Thymus (tissue), 11 donors: ENCODE measurements at regions not wholly inside any gene's neighbourhood (a gene's known extent, or its start where the extent isn't known, plus 50 kb on each side); places are given as distances from the start of the nearest gene placed in this dataset.

Source experiments
- DNase-seq, 9 donors: peaks; one replicate each; pipeline ENCODE4 v3.0.0-alpha.2; 2013; ENCODE audit warnings: low spot score in 9 of 9, low read depth in 6 of 9, missing footprints in 1 of 9
- H3K27ac ChIP-seq, 2 donors: one replicate each; pipeline ENCODE4 v1.5.1; 2013; ENCODE audit warnings: control low read depth in 1 of 2, low read depth in 1 of 2, low read length in 1 of 2, mild to moderate bottlenecking in 1 of 2, moderate library complexity in 1 of 2
- H3K27me3 ChIP-seq, 2 donors: one replicate each; pipeline ENCODE4 v1.5.1; 2013; ENCODE audit warnings: low read length in 1 of 2; ENCODE audit not compliant: control insufficient read depth in 2 of 2, insufficient read depth in 1 of 2
- H3K36me3 ChIP-seq, 2 donors: one replicate each; pipeline ENCODE4 v1.5.1; 2013; ENCODE audit warnings: low read length in 1 of 2, mild to moderate bottlenecking in 1 of 2, moderate library complexity in 1 of 2; ENCODE audit not compliant: control insufficient read depth in 2 of 2, insufficient read depth in 2 of 2
- H3K4me1 ChIP-seq, 2 donors: one replicate each; pipeline ENCODE4 v1.5.1; 2013; ENCODE audit warnings: low read length in 2 of 2; ENCODE audit not compliant: control insufficient read depth in 2 of 2, insufficient read depth in 2 of 2
- H3K4me3 ChIP-seq, 2 donors: one replicate each; pipeline ENCODE4 v1.5.1; 2013; ENCODE audit warnings: low read length in 2 of 2, control low read depth in 1 of 2, mild to moderate bottlenecking in 1 of 2
- H3K9me3 ChIP-seq, 2 donors: one replicate each; pipeline ENCODE4 v1.5.1; 2013; ENCODE audit warnings: low read length in 1 of 2, mild to moderate bottlenecking in 1 of 2; ENCODE audit not compliant: control insufficient read depth in 2 of 2, insufficient read depth in 1 of 2
- WGBS: extraction: QIAGEN DNeasy Blood & Tissue Kit; methylation state at CpG from one replicate; pipeline ENCODE4 v1.1.7; 2013; 5-methylcytosine and 5-hydroxymethylcytosine counted together
- donor health status: healthy.

DNA sequence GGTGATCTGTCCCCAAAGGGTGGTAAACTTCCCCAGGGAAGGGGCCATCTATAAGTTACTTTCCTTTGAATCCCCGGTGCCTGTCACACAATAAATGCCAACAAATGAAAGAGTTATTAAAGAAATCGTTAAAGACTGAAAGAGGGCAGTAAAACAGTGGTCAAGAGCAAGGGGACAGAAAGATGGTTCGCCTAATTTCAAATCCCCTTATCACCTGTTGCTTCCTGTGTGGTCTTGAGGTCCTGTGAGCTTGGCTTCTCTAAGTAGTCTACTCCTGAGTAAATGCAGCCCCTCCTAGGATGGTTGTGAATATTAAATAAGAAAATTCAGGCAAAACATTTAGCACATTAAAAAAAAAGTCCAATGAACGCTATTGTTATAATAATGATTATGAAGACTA is 225.7 kb upstream of the ADAMTS9 start:
- no peak overlapping the region for H3K4me3 ChIP-seq

GRCh38 chr3:64911138-64911537 is 223.3 kb upstream of the ADAMTS9 start:
- Histone ChIP-seq H3K9me3 (no peaks in the 10 kb centered on the region), H3K27ac (no peak overlapping the region), H3K27me3 (no peaks in the 10 kb centered on the region), H3K4me3 (no peak overlapping the region), H3K36me3 (no peaks in the 10 kb centered on the region), H3K4me1 (no peaks in the 10 kb centered on the region)
- DNase-seq, result no peak
- WGBS, result 80% methylated on average over 2 of the region's 2 CpGs

More for the DNA sequence above, 225.7 kb upstream of the ADAMTS9 start:
- Histone ChIP-seq H3K9me3 (no peaks in the 10 kb centered on the region), H3K27me3 (no peaks in the 10 kb centered on the region), H3K36me3 (no peaks in the 10 kb centered on the region), H3K4me1 (no peaks in the 10 kb centered on the region), H3K27ac (no peak overlapping the region)
- 85% methylated on average over 4 of the region's 4 CpGs for WGBS
- DNase-seq, result no peak

DNA sequence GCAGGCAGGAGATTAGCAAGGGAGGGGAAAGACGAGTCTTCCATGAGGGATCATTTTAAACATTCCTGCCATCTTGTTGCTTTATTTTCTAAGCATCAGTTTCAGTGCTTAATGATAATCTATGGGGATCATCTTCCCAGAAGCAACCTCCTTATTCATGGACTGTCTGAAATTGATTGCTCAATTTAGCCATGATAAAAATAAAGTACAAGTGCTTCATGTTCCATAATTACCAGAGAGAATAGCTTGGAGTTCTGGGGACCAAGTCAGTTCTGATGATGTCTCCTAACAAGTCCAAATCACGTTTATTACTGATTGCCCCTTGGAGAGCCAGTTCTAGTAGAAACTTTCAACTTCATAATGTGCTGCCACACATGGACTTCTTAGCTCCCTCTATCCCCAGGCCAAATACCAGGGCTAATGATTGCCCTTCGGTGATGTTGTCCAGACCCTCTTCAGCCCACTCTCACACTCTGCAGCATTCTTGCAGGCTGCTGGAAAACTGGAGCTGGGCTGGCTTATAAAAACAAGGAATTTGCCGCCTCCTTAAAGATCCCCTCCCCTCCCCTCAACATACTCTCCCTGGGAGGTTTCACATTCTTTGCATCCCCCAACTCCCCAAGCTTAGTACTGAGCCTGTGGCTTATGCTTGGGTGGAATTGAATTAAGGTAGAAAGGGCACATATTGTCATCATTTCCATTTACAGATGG is 222.1 kb upstream of the ADAMTS9 start:
- H3K36me3 ChIP-seq, result no peaks in the 10 kb centered on the region
- H3K4me3 ChIP-seq, result no peak overlapping the region
- H3K27ac ChIP-seq, result no peak overlapping the region
- WGBS, result 89% methylated on average over 4 of the region's 4 CpGs
- no peak for DNase-seq
- H3K4me1 ChIP-seq, result no peaks in the 10 kb centered on the region
- no peaks in the 10 kb centered on the region for H3K27me3 ChIP-seq
- no peaks in the 10 kb centered on the region for H3K9me3 ChIP-seq

DNA sequence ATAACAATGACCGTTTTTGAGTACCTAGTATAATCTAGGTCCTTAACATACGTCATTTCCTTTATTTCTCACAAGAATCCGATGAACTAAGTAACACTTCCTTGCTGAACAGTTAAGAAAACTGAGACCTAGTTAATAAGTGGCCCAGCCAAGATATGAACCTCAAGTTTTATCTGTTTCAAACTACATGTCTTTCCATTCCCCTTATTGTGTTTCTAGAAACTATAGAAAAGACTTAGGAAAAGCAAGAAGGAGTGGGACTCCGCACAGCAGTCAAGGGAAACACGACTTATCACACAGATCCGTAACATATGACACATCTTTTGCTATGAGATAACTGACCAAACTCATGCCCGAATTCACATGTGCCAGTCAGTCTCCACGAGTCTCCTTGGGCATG is 221.2 kb upstream of the ADAMTS9 start:
- no peak overlapping the region for H3K27ac ChIP-seq
- H3K27me3 ChIP-seq, result no peaks in the 10 kb centered on the region
- H3K4me3 ChIP-seq, result no peak overlapping the region
- no peak for DNase-seq
- no peaks in the 10 kb centered on the region for H3K4me1 ChIP-seq
- 94% methylated on average over 8 of the region's 8 CpGs for WGBS
- H3K36me3 ChIP-seq, result no peaks in the 10 kb centered on the region
- H3K9me3 ChIP-seq, result no peaks in the 10 kb centered on the region

- Histone ChIP-seq H3K27ac (no peak overlapping the region), H3K9me3 (no peaks in the 10 kb centered on the region), H3K27me3 (no peaks in the 10 kb centered on the region), H3K4me3 (no peak overlapping the region), H3K36me3 (no peaks in the 10 kb centered on the region), H3K4me1 (no peaks in the 10 kb centered on the region)
- WGBS, result 92% methylated on average over 5 of the region's 5 CpGs
- DNase-seq, result no peak
These were observed 220.5 kb upstream of the ADAMTS9 start for GRCh38 chr3:64908251-64908685.

GRCh38 chr3:64905906-64906410 is 218.2 kb upstream of the ADAMTS9 start:
- WGBS, result 91% methylated on average over 7 of the region's 7 CpGs
- Histone ChIP-seq H3K4me1 (no peaks in the 10 kb centered on the region), H3K9me3 (no peaks in the 10 kb centered on the region), H3K27me3 (no peaks in the 10 kb centered on the region), H3K36me3 (no peaks in the 10 kb centered on the region), H3K27ac (no peak overlapping the region), H3K4me3 (no peak overlapping the region)
- no peak for DNase-seq

DNA sequence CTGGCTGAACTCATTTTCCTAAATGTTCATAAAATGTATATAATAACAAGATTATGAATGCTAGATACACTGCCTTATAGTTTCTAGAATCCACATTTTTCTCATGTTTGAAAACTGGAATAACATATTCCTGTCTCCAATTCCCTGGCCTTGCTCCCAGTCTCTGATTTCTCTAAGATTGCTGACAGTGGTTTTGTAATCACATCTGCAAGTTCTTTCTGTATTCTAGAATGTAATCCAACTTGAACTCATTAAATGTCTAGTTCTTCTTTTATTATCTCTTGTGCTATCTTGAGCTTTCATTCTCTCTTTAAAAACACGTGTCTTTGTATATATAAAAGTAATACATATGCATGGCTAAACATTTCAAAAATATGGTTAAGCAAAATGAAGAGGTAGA is 215.2 kb upstream of the ADAMTS9 start:
- Histone ChIP-seq H3K27me3 (no peaks in the 10 kb centered on the region), H3K4me1 (no peaks in the 10 kb centered on the region)

GRCh38 chr3:64901986-64902516 is 214.3 kb upstream of the ADAMTS9 start:
- WGBS, result 90% methylated on average over 3 of the region's 3 CpGs
- no peak for DNase-seq
- Histone ChIP-seq H3K4me1 (no peaks in the 10 kb centered on the region), H3K27ac (no peak overlapping the region), H3K36me3 (no peaks in the 10 kb centered on the region), H3K9me3 (no peaks in the 10 kb centered on the region), H3K27me3 (no peaks in the 10 kb centered on the region), H3K4me3 (no peak overlapping the region)

More for the DNA sequence above, 215.2 kb upstream of the ADAMTS9 start:
- H3K9me3 ChIP-seq, result no peaks in the 10 kb centered on the region
- WGBS, result 69% methylated on average over 1 of the region's 1 CpG
- DNase-seq, result no peak
- H3K4me3 ChIP-seq, result no peak overlapping the region
- H3K27ac ChIP-seq, result no peak overlapping the region
- no peaks in the 10 kb centered on the region for H3K36me3 ChIP-seq

DNA sequence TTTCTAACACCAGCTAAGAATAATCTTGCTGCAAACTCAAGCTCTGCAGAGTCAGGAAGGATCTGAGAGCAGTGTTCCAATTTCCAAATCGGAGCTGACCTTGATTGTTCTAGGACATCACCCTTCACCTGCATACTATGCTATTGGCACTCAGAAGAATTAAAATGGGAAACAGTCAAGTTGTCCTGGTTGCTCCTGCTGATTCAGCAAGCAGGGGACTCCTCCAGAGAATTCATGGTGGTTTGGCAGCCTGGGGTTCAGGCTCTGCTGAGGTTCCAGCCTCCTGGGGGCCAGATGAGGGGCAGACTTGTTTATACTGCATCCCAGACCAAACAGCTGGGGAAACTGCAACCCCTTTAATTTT is 213.7 kb upstream of the ADAMTS9 start:
- WGBS, result 88% methylated on average over 1 of the region's 1 CpG
- H3K27ac ChIP-seq, result no peak overlapping the region
- H3K27me3 ChIP-seq, result no peaks in the 10 kb centered on the region
- H3K4me3 ChIP-seq, result no peak overlapping the region
- H3K4me1 ChIP-seq, result no peaks in the 10 kb centered on the region
- no peaks in the 10 kb centered on the region for H3K9me3 ChIP-seq
- H3K36me3 ChIP-seq, result no peaks in the 10 kb centered on the region
- DNase-seq, result no peak
